GM19463 (cell line): ENCODE measurements at regions not wholly inside any gene's neighbourhood (a gene's known extent, or its start where the extent isn't known, plus 50 kb on each side); places are given as distances from the start of the nearest gene placed in this dataset.
"Not testable (repeated sequence)": the region's sequence is repeated elsewhere in the genome, so short reads cannot be mapped to it uniquely, and the experiment has no call there.

Source experiments
- ATAC-seq: cut with Tn5 transposase; IDR thresholded peaks from one replicate; pipeline ENCODE4 v1.9.1; 2021; ENCODE audit warnings: mild to moderate bottlenecking, moderate library complexity; ENCODE audit not compliant: unreplicated experiment

GRCh38 chr2:168300460-168300859, 53.1 kb upstream of the STK39 start:
- no peak for ATAC-seq

- ATAC-seq = no peak
Measured at GRCh38 chr2:168304024-168304681, 56.8 kb upstream of the STK39 start.

GRCh38 chr2:168307379-168307778, 60.0 kb upstream of the STK39 start:
- ATAC-seq = no peak

DNA sequence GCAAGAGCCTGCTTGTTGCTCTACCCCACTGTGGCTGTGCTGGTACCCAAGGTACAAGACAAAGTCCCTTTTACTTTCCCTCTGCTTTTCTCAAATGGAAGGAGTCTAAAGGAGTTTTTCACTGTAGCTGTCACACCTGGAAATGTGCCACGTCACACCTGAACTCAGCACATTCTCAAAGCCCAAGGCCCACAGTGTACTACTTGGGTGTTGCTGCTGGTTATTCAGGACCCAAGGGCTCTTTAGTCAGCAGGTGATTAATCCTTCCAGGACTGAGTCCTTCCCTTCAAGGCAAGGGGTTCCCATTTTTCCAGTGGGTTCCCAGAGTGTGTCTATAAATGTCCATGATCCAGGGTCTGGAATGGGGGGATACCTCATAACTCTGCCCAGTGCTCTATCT, 63.2 kb upstream of the STK39 start:
- ATAC-seq = no peak

DNA sequence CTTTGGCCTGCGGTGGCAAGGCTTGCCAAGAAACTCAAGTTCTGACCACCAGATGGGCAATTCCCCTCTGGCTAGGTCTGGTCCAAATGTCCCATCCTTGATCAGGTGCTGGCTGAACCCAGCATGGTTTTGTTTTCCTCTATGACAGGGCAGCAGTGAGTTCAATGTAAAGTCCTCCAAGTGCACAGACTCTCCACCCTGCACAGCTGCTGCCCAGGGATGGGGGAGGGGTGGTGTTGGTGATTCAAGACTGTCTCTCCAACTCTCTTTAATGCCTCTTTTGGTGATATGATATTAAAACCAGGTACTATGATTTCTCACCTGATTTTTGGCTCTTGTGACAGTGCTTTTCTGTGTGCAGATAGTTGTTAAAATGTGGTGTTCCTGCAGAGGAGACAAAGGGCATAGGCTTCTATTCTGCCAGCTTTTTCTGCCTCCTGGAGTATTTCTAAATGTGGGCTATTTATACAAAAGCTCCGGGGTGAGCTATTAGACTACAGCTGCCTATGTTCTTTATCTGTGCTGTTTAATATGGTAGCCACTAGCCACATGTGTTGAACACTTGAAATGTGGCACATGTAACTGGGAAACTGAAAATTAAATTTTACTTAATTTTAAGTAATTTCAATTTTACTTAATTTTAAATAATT, 64.0 kb upstream of the STK39 start:
- no peak for ATAC-seq

DNA sequence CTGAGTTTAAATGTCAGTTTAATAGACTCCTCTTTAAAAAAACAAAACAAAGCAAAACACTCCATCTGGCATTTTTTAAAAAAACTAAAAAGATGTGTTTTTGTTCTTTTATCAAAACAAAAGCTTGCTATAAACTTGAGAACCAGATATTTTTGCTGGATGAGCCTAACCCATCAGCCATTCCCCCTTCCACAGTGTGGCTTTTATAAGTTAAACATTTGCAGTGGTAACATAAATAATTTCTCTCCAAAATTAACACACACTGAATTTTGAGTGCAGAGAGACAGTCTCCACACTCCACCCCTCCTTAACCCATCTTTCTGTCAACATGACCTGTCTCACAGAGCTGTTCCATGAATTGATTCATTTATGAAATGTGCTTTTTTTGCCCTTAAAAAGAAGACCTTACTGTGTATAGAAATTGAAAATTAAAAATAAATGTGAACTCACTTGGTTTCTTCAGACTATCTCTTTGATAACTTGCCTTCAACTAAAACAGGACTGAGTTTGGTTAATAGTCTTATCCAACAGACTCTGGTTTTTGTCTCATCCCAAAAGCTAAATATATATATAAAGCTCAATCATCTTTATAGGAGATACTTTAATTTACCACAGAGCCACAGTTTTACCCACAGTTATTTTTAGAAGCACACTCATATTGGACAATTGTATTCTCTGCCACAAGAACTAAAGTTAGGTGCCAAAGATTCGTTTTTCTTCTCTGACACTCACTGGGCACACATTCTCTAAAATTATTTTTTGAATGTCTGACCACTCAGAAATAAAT, 64.8 kb upstream of the STK39 start:
- no peak for ATAC-seq

GRCh38 chr2:168314236-168314635, 66.8 kb upstream of the STK39 start:
- ATAC-seq = no peak

DNA sequence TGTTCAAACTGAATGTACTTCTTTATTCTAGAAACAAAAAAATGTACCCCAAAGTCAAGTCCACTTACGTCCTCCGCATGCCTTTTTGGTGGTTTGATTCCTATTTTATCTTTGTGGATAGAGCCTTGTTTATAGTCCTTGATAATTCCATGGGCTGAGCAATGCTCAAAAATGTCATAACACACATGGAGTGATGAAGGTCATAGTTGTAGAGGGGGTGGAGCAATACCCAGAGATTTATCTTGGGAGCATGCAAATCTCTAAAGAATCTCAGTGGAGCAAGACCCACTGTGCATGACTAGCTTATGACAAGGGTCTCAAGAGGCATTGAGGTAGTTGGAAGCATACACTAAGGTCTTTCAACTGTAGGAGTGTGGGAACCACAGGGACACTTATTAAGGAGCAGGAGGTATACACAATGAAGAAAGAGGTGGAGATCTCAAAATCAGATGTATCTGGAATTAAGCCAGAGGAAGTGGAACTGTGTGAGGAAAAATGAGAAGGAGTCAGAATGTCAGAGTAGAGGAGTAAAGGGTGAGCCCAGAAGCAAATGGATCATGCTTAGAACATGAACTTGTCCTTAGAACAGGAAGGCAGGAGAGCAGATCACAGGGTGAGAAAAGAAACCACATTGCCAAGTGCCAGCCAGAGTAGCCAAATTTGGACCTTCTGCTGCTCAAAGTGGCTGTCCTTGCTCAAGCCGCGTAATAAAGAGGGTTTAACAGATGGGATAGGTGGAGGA, 68.1 kb upstream of the STK39 start:
- ATAC-seq = no peak

DNA sequence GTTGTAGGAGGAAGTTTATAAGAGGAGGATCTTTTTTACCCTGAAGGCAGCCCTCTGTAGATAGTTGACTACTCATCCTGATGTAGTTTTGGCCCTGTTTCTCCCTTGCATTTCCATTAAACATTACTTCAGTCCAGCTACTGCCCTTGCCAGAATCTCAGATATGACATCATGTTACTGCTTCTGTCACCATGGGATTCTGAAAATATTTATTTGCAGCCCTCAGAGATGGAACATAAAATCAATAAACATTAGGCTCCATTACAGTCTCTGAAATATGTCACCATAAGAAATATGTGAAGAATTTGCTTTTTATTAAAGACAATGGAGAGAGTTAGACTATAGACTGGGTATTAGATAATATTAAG, 68.7 kb upstream of the STK39 start:
- no peak for ATAC-seq

- no peak for ATAC-seq
Measured at GRCh38 chr2:168317282-168317681, 69.9 kb upstream of the STK39 start.

DNA sequence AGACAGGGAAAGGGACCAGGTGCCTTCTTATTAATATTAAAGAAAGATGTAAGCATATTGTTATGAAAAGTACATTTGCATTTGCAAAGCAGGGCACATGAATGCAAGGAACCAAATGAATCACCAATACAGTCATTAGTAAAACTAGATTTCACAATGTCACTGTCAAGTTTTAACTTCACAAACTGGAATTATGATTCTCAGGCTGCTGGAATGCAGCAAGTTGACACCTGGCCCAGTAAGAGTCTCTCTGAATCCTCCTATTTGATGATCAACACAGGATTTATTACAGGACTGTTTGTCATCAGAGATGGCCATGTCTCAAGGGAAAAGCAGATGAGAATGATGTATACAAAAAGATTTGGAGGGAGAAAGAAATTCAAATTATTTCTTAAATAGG, 72.9 kb upstream of the STK39 start:
- ATAC-seq = no peak

DNA sequence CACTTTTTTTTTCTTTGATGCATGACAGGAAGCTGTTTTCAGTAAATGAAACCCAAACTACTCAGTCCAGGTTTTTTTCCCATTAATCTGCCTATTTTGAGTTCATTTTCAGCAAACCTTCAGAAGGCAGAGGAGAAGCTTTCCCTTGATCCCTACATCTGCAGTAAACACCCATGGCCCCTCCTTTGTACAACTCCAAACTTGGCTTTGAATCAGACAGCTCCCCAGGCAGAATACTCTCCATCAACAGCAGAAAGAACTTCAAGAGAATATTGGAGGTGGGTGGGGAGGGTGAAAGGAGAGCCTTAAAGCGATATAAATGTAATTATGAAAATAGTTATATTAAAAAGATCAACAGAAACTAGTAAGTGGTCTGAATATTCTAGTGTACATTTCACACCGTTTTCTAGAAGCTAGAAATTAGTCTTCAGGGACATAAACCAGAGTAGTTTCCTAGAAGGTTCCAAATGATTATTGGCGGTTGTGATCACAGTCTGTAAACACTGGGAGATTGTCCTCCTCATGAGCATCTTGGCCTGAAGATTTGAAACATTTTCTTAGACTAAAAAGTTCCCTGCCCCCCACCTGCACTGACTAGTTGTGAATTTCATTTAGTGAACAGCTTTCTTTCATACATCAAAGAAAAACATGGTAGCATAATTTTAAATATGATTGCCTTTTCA, 75.1 kb upstream of the STK39 start:
- ATAC-seq = no peak

DNA sequence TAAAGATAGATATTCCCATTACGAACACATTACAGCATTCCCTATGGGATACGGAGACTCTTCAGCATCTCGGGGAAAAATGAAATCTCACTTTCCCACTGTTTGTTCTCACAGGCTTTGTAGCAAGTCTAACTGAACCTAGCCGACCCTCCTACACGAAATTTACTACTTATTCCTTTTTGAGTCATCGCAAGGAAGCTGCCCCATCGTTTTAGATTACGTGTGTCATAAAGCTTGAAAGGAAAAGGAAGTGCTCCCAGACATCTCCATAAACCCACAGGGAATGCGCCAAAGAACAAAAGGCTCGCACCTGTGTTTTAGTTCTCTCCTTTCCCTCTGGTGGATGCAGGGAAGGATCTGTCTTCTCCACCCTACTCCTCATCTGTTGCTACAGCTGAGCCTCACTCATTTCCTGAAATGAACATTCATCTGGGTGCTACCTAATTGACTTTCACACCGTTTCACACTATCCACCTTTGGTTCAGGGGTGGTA, 76.2 kb upstream of the STK39 start:
- ATAC-seq = no peak

GRCh38 chr2:168326572-168326971, 79.2 kb upstream of the STK39 start:
- ATAC-seq = no peak

DNA sequence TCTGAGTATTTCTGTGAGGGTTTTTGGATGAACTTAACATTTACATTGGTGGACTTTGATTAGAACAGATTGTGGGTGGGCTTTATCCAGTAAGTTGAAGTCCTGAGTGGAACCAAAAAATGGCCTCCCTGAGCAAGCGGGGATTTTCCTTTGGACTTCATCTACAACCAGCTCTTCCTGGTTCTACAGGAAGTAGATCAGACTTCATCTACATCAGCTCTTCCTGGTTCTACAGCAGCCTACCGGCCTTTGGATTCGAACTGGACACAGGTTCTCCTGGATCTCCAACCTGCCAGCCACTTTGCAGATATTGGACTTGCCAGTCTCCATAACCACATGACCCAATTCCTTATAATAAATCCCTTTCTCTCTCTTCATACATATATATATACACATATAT, 79.9 kb upstream of the STK39 start:
- ATAC-seq = no peak

DNA sequence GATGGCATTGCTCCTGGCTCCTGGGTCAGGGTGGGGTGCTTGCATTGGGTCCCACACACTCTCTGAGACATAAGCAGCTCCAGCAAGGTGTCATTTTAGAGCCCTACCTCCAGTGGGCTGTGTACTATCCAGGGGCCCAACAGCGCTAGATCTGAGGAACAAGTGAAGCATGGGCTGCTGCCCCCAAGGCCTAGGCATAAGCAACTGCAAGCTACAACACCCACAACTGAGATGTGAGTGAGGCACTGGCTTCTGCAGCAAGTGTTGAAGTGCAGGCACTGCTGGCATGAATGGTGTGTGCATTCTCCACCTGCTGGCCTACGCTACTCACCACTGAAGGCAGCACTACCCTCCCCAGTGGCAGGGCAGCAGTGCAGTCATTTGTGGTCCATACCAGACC, 81.0 kb upstream of the STK39 start:
- no peak for ATAC-seq

DNA sequence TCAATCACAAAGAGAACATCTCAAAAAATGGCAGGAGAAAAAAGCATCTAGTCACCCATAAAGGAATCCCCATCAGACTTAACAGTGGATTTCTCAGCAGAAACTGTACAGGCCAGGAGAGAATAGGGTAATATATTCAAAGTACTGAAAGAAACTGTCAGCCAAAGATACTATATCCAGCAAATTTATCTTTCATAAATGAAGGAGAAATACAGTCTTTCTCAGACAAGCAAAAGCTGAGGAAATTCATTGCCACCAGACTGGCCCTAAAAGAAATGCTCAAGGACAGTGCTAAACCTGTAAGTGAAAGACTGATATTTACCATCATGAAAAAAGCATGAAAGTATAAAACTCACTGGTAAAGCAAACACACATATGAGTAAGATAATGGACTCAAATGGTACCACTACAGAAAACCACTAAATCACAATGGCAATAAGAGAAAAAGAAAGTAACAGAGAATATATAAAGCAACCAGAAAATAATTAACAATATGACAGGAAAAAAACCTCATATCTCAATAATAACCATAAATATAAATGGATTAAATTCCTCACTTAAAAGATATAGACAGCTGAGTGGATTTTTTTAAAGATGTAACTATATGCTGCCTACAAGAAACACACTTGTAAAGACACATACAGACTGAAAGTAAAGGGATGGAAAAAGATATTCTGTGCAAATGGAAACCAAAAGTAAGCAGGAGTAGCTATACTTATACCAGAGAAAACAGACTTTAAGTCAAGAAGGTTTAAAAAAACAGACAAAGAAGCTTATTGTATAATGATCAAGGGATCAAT, 83.4 kb upstream of the STK39 start:
- no peak for ATAC-seq

DNA sequence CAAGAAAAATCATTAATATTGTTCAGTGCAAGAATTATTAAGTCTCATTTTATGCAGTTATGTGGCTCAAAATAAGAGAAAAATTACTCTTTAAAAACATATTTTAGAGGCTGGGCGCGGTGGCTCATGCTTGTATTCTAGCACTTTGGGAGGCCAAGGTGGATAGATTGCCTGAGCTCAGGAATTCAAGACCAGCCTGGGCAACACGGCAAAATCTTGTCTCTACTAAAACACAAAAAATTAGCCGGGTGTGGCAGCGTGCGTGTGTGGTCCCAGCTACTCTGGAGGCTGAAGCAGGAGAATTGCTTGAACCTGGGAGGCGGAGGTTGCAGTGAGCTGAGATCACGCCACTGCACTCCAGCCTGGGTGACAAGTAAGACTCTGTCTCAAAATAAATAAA, 87.9 kb upstream of the STK39 start:
- not testable (repeated sequence) for ATAC-seq

DNA sequence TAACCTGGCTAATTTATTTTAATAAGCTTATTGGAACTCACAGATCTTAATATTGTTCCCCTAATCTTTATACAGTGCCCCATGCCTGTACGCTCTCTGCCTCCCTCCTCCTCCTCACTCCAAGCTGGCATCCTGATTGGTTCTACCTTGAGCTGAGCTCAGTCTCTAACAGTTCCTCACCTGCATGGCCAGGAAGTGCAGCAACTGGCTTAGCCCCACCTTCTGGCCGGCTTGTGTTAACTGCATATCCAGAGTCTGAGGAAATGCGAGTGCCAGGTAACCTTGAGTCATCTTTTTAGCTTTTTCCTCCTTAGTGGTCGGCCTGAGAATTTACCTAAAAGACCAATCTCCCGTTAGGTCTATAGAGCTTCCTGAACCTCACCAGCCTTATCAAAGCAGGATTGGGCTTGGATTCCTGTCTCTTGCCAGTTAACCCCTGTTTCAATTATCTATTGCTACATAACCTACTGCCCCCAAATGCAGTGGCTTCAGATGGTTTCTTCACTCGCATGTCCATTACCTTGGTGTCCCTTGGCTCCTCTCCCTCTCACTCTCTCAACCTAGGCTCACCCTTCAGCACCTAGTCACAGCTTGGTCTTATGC, 89.5 kb upstream of the STK39 start:
- ATAC-seq = peak; percentile 77

- ATAC-seq = no peak
Measured at GRCh38 chr2:168338292-168338691, 90.9 kb upstream of the STK39 start.
